G401.6 (cell line): ENCODE measurements at regions not wholly inside any gene's neighbourhood (a gene's known extent, or its start where the extent isn't known, plus 50 kb on each side); places are given as distances from the start of the nearest gene placed in this dataset.

ENCODE experiments used
- FAIRE-seq: peaks from 2 replicates; lab custom pipeline; 2012; peaks lifted over from hg19 to GRCh38; lab: Jason Lieb, UNC

DNA sequence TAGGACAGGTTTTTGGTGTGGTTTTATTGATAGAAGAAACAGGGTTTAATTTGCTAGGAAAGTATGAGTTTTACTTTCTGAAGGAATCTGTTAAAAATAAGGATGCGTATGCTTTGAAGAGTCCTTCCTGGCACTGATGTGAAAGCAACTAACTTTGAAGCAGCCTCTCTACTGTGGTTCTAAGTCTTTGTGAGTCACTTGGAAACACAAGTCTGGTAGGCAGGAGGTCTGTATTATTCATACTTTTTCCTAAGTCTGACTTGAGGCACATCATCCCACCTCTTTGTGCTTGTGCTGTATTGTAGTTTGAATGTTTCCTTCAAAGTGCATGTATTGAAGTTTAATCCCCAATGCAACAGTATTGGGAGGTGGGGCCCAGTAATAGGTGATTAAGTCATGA is 129.0 kb downstream of the TAF11L14 start:
- no peak for FAIRE-seq

DNA sequence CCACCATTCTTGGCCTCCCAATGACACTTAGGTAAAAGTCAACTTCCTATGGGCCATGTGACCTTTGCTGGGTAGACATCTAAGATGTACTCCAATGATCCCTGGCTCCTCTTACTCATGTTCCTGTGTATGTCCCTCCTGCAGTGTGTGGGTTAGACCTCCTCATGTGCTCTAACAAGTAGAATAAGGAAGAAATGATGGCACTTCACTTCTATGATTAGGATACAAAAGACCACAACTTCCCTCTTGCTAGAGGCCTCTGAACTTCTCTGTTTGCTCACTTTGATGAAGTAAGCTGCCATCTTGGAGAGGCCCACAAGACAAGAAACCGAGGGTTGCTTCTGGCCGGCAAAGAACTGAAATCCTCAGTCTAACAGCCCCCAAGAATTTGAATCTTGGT is 131.8 kb downstream of the TAF11L14 start:
- no peak for FAIRE-seq

DNA sequence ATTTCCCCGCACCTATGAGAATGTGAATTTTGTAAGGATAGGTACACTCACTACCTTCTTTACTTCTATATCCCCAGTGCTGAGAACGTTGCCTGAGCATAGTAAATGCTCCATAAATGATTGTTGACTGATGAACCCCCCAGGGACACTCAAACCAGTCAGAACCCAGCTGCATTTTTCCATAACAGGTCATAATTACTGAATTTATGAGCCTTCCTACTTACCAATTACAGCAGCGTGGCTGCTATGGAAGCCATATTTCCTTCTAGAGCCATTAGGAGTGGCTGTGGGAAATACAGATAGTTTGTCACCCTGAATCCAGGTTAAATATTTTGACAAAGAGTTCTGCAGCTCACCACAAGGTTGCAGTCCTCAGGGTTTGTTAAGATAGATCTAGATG is 135.0 kb downstream of the TAF11L14 start:
- no peak for FAIRE-seq

DNA sequence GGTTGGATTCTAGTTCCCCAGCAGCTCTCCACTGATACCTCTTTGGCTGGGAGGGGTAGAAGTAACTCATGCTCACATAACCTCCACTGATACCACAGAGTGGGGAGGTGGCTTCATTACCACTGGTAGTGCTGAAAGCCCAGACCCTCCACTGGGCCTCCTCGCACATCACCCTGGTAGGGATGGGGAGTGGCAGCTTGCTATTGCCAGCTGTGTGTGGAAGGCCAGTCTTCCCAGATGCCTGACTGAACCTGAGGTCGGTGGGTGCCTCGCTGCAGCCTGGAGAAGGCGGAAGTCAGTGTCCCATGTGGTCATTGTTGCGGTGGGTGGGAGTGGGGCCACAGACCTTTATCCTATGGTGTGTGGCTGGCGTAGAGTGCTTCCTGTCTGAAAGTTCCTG is 138.0 kb downstream of the TAF11L14 start:
- no peak for FAIRE-seq

DNA sequence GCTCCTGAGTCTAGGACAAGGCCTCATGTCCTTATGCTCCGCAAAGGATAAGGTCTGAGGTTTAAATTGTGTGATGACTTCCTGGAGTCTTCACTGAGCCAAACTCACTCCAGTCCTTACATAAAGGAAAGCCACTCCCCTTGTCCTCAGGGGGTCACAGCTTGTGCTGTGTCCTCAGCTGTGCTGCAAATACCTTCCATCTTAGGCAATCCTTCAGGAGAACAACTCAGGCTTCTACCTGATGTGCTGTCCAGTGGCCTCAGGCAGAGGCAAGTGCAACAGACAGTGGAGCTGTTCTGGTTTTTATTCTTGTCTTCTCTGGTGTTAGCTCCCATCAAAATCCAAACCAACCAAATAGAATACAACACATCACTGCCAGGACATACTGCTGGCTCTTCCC is 151.5 kb downstream of the TAF11L14 start:
- FAIRE-seq = no peak

DNA sequence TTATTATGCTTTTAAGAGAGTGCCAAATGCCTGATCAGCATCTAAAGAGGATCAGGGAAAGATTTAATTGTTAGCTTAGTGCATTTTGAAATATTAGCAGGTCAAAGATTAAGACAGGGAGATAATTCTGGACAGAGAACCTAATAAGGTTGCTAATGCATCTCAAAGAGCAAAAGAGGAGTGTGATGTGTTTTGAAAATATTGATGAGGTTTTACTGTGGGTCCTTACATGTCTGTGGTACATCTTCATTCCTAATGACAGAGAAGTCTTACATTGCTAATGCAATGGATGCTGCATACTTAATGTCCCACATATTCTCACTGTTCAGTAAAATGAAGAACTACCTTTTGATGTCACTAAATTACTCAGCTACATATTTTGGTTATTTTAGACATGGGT is 154.1 kb downstream of the TAF11L14 start:
- FAIRE-seq = no peak

DNA sequence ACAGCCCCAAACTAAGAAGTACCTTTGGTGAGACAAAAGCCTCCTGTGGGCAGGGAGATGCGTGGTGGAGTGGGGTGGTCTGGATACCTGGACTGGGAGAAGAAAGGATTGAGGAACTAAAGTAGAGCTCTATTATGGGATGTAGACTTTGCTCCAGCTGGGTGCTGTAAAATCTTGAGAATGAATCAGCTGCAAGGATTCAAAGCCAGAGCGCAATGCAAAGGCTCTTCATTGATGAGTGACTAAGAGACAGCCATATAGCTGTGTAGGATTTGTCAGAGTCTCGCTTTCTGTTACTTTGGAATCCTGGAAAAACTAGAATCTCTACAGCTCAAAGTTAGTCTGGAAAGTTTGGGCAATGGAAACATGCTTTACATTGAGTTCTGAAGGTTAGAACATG is 159.9 kb downstream of the TAF11L14 start:
- FAIRE-seq = no peak

DNA sequence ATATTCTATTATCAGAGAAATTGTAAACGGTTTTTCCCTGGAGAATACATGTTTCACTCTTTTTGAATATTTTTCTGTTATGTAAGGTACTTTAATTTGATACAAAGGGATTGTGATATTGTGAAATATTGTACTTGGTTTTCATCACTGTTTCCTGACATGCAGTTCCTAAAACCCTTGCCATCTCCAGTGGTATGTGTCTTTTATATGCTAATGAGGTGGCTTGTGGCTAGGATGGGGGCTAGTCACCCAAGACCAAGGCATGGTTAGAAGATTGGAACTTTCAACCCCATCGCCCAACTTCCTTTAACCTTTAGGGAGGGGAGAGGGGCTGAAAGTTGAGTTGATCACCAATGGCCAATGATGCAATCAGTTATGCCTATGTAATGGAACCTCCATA is 160.6 kb downstream of the TAF11L14 start:
- no peak for FAIRE-seq

DNA sequence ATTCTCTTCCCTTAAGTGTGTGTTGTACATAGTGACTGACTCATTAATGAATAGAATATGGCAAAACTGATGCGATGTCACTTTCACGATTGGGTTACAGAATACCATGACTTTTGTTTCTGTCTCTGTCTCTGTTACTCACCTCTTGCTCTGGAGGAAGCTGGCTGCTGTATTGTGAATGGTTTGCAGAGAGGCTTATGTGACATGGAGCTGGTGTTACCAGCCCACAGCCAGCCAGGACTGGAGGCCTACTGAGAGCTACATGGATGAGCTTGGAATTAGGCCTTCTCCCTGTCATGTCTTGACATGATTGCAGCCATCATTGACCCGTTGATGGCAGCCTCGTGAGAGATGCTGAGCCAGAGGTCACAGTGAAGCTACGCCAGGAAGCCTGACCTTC is 161.9 kb downstream of the TAF11L14 start:
- no peak for FAIRE-seq

DNA sequence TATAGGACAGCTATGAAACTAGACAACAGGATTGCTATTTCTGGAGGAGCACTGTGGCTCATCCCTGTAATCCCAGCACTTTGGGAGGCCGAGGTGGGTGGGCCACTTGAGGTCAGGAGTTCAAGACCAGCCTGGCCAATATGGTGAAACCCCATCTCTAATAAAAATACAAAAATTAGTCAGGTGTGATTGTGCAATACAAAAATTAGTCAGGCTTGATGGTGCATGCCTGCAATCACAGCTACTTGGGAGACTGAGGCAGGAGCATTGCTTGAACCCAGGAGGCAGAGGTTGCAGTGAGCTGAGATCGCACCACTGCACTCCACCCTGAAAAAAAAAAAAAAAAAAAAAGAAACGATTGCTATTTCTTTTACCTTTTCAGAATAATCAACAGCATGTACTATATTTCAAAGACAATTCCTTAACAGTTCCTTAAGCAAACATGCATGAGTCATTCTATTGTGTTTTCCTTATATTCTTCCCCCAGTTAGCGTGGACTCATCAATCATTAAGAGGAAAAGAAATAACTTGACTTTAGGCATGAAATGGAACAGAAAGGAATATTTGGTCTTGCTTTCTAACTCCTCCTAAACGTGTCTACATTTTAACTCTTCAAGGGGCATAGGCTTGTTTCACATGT is 162.6 kb downstream of the TAF11L14 start:
- FAIRE-seq = no peak

DNA sequence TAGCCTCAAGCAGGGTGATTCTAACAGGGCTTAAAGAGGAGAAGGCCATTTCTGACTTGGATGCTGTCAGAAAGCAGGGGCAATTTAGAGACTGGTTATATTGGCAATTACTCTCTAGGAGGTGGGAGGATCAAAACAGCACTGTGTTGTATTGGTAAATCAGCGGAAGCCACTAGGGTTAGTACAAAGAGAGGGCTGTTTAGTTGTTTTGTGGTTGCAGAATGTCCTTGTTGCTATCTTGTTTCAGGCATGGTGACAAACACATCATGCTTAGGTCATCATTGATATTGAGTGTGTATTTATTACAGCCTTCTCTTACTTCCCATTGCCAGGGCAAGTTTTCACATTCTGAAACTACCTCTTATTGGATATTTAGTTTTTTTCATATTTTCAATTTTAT is 165.3 kb downstream of the TAF11L14 start:
- no peak for FAIRE-seq

DNA sequence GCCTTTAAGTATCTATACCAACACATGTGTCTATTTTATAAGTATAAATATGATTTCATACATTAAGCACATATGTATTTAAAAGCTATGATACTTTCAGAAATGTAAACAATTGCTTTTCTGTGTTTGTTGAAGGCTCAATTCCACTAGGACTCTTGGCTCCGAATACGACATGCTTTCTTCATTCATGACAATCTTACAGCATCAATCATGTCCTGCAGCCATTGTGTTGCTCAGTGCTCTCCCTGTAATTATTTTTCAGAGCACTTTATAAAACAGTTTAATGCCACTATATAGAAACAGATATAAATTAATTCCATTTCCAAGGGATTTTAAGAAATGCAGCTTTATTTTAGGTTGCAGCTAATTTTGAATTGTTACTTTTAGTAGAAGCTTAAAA is 167.3 kb downstream of the TAF11L14 start:
- no peak for FAIRE-seq

DNA sequence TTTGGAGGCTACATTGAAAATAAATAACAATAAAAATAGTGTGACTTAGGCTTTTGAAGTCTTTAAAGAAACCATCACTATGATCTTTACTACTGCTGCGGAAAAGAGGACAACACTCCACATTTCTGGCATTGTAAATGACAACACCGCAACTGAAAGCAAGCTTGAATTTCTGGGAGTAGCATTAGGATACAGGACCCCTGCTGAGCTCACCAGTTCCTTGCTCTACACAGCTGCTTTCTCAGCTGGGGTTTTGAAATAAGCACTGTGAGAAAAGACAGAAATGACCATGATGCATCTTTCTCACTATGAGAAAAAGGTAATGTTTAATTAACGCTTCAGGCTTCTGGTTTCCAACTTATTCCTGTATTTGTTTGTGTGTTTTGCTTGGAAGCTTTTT is 168.0 kb downstream of the TAF11L14 start:
- no peak for FAIRE-seq

DNA sequence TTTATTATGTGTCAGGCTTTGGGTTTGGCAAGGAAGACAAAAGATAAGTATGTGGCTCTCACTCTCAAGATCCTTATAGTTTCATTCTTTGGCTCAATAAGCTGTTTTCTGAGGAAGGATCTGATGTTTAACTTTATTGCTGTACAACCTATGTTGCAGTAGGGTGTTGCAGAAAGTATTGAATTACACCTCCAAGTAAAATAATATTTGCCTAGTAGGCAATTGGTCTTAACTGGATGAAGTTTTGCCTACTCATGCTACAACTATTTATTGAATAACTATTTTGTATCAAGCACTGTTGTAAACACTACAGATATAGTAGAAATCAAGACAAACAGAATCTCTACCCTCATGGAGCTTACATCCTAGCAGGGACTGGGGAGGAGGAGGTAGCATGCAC is 169.7 kb downstream of the TAF11L14 start:
- no peak for FAIRE-seq

DNA sequence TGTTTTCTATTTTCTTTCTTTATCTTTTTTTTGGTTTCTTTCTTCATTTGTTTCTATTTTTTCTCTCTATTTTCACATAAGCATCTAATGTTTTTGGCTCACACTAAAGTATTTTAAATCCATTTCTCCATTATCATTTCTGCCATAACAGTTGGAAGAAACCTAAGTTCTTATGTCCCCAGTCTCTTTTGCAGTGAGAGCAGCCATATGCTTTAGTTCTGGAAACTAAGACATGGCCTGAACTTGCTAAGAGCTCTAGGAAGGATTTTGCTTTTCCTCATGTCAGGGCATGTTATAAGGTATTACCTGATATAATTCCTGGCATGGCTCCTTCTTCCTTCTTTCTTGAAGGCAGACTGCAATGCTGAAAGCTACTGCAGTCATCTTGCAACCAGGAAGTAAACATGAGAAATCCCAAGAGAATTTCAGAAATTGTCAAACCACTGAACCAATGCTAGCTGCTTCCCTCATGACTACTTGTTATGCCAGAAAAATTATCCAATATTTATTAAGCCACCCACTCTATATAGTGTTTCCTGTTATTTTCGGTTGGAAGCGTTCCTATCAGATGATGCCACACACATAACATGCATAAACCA is 171.1 kb downstream of the TAF11L14 start:
- FAIRE-seq = no peak

DNA sequence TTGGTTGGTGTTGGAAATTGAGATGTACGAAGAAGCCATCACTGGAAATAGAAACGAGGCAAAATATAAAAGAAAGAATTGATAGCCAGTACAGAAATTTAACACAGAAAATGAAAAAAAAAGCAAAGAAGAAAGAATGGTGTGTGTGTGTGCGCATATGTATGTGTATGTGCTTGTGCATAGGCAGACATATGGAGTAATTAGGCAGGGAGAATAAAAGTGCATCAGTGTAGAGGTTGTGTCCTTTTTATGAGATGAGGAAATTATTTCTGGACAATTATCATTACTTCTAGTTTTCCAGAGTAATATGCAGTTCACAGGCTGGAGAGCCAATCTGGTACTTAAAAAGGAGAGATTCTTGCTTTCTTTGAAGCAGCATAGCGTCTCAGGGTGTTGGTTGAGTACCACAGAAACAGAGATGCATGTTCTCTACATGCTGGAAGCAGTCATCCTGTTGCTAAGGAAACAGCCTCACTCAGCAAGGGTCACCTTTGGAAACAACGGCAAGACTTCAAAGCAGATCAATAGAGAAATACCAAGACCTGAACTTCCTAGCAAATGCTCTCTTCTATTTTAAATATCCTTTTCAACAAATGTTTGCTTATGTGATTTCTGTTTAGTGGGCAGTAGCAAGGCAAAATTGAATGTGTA is 172.7 kb downstream of the TAF11L14 start:
- no peak for FAIRE-seq

DNA sequence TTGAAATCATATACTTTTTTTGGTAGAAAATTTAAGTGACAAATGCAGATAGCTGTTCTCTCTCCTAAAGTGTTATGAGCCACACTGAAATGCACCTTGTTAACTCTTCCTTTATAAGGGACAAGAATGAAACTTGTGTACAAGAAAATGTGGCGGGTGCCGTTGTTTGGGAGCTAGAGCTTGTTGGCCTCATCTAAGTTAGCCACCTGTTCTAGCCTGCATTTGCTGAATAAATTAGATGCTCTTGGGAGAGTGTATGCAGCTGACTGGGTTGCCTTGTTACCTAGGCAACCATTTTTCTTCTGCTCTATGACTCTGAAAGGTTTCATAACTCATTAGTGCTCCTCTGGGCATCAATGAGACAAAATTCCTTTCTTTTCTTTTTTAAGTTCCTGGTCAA is 174.3 kb downstream of the TAF11L14 start:
- no peak for FAIRE-seq

DNA sequence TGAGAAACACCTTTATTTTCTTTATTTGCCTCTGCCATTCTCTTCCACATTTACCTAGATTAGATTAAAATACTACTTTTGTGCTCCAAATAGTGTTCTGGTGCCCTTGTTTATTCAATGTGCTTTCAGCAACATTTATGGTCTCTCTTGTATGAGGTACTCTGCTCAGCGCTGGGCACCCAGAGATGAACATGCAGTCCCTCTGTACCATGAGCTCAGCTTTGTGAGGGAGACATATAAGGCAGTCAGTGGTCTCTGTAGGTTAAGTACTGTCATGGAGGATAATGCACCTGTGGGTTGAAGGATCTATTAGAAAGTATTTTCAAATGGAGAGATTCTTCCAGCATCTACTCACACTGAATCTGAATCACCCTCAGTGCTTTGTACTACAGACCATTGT is 176.5 kb downstream of the TAF11L14 start:
- no peak for FAIRE-seq

DNA sequence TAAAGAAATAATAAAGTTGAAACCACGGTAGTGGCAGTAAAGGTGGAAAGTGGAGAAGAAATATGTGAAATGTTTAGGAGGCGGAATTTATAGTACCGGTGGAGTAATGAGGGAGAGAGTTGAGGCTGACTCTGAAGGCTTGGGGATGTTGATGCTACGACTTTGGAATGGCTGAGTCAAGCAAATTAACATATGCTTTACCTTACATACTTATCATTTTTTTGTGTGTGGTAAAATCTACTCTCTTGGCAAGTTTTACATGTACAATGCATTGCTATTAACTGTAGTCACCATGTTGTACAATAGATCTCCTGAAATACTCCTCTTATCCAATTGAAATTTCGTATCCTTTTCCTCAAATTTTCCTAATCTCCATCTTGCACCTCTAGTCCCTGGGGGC is 179.0 kb downstream of the TAF11L14 start:
- no peak for FAIRE-seq

DNA sequence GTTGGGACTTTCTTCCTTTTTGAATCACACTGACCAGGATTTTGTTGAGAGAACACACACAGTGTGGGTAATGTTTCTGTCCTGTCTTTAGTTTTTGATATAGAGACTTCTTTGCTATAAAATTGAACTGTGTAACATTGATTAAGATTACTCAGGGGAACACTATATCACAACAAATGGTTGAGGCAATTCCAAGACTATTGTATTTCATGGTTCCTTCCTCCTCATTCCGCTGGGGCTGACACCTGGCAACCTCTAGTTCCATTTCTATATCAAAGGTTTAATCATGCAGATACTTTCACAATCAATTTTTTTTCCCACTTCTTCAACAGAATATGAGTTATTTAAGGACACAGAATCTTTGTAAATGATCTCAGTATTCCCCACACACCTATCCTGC is 182.2 kb downstream of the TAF11L14 start:
- FAIRE-seq = no peak

DNA sequence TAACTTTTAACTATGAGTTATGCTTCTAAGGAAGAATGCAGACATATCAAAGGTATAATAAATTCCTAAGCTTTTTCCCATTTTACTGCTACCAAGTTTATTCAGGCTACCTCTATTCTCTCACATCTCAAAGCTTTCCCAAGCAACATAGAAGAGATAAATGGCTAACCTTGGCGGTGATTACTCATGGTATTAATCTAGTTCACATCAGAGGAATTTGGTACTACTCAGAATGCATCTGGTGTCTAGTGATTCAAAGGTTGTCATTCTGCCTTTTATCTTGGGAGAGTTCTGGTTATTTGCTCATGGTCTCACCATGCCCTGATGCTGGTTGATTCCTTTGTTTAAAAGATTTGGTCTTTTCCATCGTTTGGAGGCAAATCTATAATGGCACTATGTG is 182.7 kb downstream of the TAF11L14 start:
- no peak for FAIRE-seq

DNA sequence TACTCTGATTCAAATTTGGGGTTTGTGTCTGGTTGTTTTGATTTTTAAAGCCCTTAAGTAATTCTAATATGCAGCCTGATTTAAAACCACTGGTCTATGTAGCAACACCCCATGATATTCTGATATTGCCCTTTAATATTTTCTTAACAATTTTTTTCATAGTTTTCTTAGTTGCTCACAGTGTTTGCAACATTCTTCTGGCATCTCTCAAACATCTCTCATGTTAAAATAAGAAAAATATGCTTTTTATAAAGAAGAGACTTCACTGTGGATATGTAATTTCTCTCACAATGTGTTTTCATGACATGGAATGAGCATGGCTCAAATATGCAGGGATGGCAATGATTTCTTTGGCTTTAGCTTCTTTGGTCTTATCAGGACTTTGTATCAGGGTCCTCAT is 183.7 kb downstream of the TAF11L14 start:
- no peak for FAIRE-seq

DNA sequence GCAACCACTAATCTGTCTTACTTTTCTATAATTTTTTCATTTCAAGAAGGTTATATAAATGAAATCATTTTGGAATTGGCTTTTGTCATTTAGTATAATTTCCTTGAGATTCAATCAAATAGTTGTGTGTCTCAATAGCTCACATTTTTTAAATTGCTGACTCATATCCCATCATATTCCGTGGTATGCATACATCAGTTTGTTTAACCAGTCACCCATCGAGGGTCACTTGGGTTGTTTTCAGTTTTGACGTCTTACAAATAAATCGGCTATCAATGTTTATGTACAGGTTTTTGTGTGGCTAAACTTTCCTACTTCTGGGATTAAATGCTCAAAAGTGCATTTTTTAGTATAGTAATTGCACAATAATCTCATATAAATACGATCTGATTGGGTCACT is 185.5 kb downstream of the TAF11L14 start:
- FAIRE-seq = no peak

DNA sequence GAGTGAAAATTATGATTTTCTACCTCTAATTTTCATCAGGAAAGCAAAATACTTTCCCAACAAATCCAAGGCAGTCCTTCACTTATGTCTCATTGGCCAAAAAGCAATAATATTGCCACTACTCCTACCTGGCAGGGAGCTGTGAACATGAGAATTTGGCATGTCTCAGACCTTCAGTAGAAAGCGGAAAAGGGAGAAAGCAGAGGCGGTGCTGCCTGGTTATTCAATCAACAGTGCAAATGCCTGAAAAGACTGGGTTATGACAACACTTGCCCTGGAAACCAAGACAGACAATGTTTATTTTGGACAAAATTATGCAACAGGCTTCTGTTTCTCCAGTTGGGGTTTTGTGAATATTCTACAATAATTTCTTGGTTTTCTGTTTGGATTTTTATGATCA is 194.4 kb downstream of the TAF11L14 start:
- FAIRE-seq = no peak
